ENCODE measurements at regions not wholly inside any gene's neighbourhood (a gene's known extent, or its start where the extent isn't known, plus 50 kb on each side); places are given as distances from the start of the nearest gene placed in this dataset.

- DNase-seq (ENCODE audit: low spot score) = no peak
- H3K27me3 ChIP-seq = no peaks in the 10 kb centered on the region
- no peaks in the 10 kb centered on the region for H3K36me3 ChIP-seq (replicated peaks; ENCODE audit: insufficient read depth, low read depth)
- TF ChIP-seq EZH2phosphoT487 (IDR thresholded peaks at IDR 0.05; ENCODE audit: low read depth, severe bottlenecking, unreplicated experiment) (no peak), EZH2 (IDR thresholded peaks at IDR 0.05; ENCODE audit: borderline replicate concordance) (no peak), CTCF (IDR thresholded peaks at IDR 0.05; ENCODE audit: poor library complexity) (no peak)
- no peaks in the 10 kb centered on the region for H3K9me3 ChIP-seq (ENCODE audit: low read depth)
- no peak overlapping the region for H3K4me2 ChIP-seq
- WGBS (ENCODE audit: low lambda C conversion rate, missing lambda C conversion rate) = 89% methylated on average over 2 of the region's 2 CpGs
- H4K20me1 ChIP-seq (ENCODE audit: insufficient read depth, poor library complexity, severe bottlenecking) = no peaks in the 10 kb centered on the region
- no peak overlapping the region for H2AFZ ChIP-seq
- no peaks in the 10 kb centered on the region for H3K79me2 ChIP-seq
- no peak overlapping the region for H3K4me3 ChIP-seq
- H3K9me2 ChIP-seq (replicated peaks; ENCODE audit: insufficient read depth) = no peaks in the 10 kb centered on the region
- H3K4me1 ChIP-seq (ENCODE audit: insufficient read depth) = no peaks in the 10 kb centered on the region
- H3K27ac ChIP-seq = no peak overlapping the region
These were observed 122.9 kb upstream of the PPP2R2D start for GRCh38 chr10:131777921-131778320.

- H3K27me3 ChIP-seq = no peaks in the 10 kb centered on the region
- no peak overlapping the region for H3K4me2 ChIP-seq
- H3K27ac ChIP-seq = no peak overlapping the region
- H3K4me3 ChIP-seq = no peak overlapping the region
- no peaks in the 10 kb centered on the region for H3K36me3 ChIP-seq (replicated peaks; ENCODE audit: insufficient read depth, low read depth)
- no peaks in the 10 kb centered on the region for H4K20me1 ChIP-seq (ENCODE audit: insufficient read depth, poor library complexity, severe bottlenecking)
- no peaks in the 10 kb centered on the region for H3K79me2 ChIP-seq
- 94% methylated on average over 9 of the region's 9 CpGs for WGBS (ENCODE audit: low lambda C conversion rate, missing lambda C conversion rate)
- H3K9me2 ChIP-seq (replicated peaks; ENCODE audit: insufficient read depth) = no peaks in the 10 kb centered on the region
- no peak overlapping the region for H2AFZ ChIP-seq
- DNase-seq (ENCODE audit: low spot score) = no peak
- H3K9me3 ChIP-seq (ENCODE audit: low read depth) = no peaks in the 10 kb centered on the region
- TF ChIP-seq EZH2phosphoT487 (IDR thresholded peaks at IDR 0.05; ENCODE audit: low read depth, severe bottlenecking, unreplicated experiment) (no peak), EZH2 (IDR thresholded peaks at IDR 0.05; ENCODE audit: borderline replicate concordance) (no peak), CTCF (IDR thresholded peaks at IDR 0.05; ENCODE audit: poor library complexity) (no peak)
- H3K4me1 ChIP-seq (ENCODE audit: insufficient read depth) = no peaks in the 10 kb centered on the region
These were observed 122.4 kb upstream of the PPP2R2D start for GRCh38 chr10:131778385-131778784.

GRCh38 chr10:131778842-131779241 lies 122.0 kb upstream of the PPP2R2D start:
- Histone ChIP-seq H3K4me2 (no peak overlapping the region), H3K79me2 (no peaks in the 10 kb centered on the region), H3K9me2 (replicated peaks; ENCODE audit: insufficient read depth) (no peaks in the 10 kb centered on the region), H3K4me1 (ENCODE audit: insufficient read depth) (no peaks in the 10 kb centered on the region), H3K36me3 (replicated peaks; ENCODE audit: insufficient read depth, low read depth) (no peaks in the 10 kb centered on the region), H3K4me3 (no peak overlapping the region), H3K9me3 (ENCODE audit: low read depth) (no peaks in the 10 kb centered on the region), H4K20me1 (ENCODE audit: insufficient read depth, poor library complexity, severe bottlenecking) (no peaks in the 10 kb centered on the region), H2AFZ (no peak overlapping the region), H3K27ac (no peak overlapping the region), H3K27me3 (no peaks in the 10 kb centered on the region)
- 86% methylated on average over 8 of the region's 8 CpGs for WGBS (ENCODE audit: low lambda C conversion rate, missing lambda C conversion rate)
- TF ChIP-seq CTCF (IDR thresholded peaks at IDR 0.05; ENCODE audit: poor library complexity) (no peak), EZH2phosphoT487 (IDR thresholded peaks at IDR 0.05; ENCODE audit: low read depth, severe bottlenecking, unreplicated experiment) (no peak), EZH2 (IDR thresholded peaks at IDR 0.05; ENCODE audit: borderline replicate concordance) (no peak)
- no peak for DNase-seq (ENCODE audit: low spot score)
